GM19438 (cell line): ENCODE measurements at regions not wholly inside any gene's neighbourhood (a gene's known extent, or its start where the extent isn't known, plus 50 kb on each side); places are given as distances from the start of the nearest gene placed in this dataset.
"Not testable (repeated sequence)": the region's sequence is repeated elsewhere in the genome, so short reads cannot be mapped to it uniquely, and the experiment has no call there.

Experiments used
- ATAC-seq: cut with Tn5 transposase; IDR thresholded peaks from one replicate; pipeline ENCODE4 v1.9.1; 2021; ENCODE audit warnings: low read depth; ENCODE audit not compliant: unreplicated experiment

DNA sequence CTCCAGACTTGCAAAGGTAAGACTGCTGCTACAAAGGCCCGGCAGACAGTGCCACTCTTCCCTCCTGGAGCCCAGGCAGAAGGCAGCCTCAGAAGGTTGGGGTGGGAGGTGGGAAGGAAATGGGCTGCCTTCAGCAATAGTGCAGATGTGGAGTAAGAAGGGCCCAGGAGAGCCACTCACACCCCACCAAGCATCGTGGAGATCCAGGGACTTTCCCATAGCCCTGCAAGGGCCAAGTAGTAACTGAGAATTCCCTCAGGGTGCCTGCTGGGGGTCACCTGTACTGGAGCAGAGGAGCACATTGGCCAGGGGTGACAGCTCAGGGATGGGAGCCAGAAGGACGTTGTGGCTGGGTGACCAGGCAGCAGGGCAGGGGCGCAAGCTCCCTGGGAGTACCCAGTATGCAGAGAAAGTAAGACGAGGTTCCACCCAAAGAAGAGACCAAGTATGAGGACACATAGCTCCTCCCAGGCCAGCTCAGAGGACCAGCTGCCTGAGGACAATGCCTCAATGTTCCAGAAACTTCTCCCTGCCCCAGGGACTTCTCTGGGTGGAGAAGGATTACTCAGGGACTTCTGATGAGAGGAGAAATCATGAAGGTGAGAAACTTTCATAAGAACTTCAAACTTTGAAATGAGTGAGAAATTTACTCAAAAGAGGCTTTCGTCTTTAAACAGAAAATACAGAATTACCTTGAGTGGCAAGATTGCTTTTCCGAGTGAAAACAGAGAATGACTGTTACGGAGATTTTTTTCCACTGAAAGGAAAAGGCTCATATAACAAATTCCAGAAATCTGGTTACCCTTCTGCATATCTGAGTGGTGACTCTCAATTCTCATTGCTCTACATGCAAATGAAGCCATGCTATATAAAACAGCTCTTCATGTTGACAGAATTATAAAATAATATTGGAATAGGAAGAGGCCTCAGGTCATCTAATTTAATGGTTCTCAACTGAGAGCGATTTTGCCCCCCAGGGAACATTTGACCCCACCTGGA, 87.9 kb upstream of the TRIO start:
- ATAC-seq, result no peak

DNA sequence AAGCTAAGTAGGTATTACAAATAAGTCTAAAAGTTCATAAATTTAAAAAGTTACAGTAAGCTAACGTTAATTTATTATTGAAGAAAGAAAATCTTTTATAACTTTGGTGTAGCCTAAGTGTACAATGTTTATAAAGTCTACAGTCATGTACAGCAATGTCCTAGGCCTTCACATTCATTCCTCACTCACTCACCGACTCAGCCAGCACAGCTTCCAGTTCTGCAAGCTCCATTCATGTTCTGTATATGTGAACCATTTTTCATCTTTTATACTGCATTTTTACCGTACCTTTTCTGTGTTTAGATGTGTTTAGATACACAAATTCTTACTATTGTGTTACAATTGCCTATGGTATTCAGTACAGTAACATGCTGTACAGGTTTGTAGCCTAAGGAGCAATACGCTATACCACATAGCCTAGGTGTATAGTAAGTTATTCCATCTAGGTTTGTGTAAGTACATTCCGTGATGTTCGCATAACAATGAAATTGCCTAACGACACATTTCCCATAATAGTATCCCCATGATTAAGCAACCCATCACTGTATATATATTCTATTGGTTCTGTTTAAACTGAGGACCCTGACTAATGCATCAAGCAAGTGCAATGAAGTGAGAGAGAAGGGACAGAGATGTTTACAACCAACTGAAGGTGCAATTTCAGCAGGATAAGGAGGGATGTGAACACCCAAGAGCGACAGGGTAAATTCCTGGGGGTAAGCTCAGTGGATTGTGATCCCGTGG, 88.9 kb upstream of the TRIO start:
- no peak for ATAC-seq

DNA sequence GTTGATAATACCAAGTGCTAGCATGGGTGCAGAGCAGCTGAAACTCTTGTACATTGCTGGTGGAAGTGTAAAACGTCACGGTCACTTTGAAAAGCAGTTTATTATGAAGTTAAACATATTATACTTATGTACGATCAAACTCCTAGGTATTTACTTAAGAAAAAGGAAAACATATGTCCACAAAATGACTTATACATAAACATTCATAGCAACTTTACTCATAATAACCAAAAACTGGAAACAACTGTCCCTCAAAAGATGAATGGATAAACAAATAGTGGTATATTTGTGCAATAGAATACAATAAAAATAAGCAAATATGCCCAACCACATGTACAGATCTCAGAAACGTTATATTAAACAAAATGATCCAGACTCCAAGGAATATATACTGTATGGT, 92.3 kb upstream of the TRIO start:
- no peak for ATAC-seq

DNA sequence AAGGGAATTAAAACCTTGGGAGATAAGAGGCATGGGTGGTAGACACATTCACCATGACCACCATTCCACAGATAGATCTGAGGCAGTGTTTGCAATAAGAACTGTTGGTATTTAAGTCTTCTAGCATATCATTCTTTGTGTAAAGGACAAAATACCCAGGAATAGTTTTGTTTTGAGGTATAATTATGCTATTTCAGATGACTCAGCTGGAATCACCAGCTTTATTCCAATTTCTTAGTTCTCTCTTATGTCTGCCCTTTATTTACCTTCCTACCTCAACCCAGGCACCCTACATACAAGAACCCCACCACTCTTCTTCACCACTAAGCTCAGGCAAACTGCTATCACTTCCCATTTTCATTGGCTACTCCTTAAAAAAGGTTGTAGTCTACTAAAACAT, 94.7 kb upstream of the TRIO start:
- no peak for ATAC-seq

DNA sequence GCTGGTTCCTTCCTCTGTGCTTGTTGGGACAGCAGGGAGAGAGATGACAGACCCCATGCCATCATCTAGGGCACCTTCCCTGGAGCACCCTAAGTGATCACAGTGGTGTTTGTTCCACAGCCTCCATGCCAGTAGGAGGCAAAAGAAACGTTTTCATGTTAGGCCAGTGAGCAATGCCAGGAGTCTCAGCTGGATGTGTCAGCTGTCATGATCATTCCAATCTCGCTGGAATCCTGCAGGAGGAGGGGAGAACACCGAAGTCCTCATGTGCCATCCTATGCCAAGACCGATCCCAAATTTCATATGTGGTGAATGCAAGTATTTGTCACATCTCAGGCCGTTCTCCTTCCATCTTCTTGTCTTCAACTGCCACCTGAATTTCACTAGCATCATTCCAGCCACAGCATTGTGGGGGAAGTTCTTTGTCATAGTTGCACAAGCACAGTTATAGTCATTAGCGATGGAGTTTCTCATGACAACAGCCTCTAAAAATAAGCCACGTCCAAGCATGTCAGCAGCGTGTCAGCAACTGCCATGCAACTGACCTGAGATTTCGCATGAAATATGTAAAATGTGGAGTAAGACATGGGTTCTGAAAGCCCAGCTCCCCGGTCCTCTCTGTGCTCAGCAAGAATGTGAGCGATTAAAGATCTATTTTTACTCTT, 97.2 kb upstream of the DNAH5 start:
- no peak for ATAC-seq

DNA sequence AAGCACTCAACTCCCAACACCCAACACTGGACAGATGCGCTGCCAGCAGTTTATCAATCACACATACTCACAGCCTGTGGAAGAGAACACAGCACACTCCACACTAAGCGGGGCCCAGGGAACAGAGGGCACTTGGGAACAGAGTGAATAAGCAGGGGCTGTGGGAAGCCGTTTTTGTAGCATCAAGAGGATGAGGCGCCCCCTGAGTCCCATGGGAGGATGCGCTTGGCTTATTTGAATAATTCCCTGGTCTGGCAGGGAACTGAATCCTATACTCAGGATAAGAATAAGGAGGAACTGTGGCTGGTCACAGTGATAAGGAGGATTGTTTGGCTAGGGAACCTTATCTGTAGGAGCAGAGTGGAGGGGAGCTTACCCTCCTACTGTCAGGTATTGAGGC, 96.1 kb upstream of the DNAH5 start:
- ATAC-seq, result no peak

DNA sequence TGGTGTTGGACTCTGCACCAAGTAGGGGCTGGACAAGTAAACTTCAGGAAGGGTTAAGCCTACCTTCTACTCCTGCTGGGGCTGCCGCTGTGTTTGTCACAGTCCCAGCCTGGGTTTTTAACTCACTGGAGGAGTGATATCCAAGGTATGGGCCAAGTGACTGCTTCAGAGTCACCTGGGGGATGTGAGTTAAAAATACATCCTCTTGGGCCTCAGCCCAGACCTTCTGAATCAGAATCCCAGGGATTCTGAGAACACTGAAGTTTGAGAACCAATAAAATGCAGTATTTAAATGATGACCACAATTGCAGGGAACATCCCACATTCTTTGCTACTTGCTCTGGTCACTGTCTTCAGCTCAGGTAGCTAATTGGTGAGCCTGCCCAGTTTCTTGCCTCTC, 95.1 kb upstream of the DNAH5 start:
- ATAC-seq, result no peak

DNA sequence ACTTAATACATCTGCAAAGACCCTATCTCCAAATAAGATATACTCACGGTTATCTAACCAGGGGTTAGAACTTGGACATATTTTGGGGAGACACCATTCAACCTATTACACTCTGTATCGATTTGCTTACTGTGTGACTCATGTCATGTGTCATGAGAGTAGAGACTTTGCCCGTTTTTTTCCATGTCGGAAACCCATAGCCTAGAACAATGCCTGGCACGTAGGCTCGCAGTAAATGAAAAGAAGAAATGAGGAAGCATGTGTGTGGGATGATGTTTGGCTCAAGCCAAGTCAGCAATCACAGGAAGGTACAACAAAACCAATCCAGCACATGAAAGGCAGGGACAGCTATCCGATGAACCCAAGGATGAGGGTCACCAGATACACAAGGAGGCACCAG, 94.6 kb upstream of the DNAH5 start:
- ATAC-seq, result no peak

DNA sequence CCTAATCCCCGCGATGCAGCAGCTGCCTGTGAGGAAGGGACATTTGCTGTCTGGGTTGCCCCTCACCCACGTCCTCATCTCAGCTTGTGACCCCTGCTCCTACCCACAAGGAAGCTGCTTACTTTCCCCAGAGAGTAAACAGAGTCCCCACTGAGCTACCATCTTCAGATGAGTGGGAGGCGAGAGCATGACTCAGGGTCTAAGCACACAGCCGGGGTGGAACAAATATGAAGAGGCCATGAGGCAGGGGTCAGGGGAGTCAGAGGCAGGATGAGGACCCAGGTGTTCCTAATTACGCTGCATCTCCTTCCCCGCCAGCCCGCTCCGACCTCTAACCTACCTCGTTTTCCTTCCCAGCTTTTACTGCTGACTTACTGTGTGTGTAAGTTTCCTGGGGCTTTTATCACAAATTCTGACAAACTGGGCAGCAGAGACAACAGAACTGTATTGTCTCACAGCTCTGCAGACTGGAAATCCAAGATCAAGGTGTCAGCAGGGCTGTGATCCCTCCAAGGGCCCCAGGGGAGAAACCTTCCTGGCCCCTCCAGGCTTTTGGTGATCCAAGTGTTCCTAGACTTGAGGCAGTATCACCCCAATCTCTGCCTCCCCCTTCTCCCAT, 94.0 kb upstream of the DNAH5 start:
- ATAC-seq, result no peak

DNA sequence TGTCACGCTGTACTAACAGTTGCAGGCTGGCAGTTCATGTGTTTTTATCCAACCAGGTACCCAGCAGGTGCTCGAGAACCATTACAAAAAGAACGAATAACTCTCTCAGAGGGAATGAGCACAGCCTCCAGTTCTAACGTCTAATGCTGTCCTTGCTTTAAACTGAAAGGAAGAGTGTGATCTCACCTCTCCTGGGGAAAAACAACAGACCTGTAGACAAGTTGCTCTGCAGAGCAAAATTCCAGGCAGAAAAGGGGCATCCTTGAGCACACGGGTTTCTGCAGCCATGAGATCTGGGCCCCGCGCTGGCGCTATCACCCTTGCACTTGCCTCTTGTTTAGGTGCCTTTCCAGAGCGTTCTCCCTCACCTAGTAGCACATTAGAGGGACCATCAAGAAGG, 92.5 kb upstream of the DNAH5 start:
- ATAC-seq, result no peak

DNA sequence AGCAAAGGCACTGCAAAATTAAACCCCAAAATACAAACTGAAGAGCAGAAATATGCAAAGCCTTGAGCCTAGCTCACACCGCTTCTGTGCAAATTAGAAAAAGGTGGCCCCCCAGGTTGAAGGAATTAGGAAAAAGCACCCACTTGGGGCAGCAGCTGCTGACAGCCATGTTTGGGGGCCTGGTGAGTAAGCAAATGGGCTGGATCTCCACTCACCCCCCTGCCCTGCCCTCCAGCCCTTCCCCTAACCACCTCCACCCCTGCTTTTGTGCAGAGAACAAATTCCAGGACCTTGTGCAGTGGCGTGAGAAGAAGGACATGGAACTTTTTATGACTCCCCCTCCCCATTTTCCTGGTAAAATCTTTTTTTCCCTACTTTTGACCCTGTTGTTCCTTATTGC, 92.0 kb upstream of the DNAH5 start:
- ATAC-seq, result no peak

DNA sequence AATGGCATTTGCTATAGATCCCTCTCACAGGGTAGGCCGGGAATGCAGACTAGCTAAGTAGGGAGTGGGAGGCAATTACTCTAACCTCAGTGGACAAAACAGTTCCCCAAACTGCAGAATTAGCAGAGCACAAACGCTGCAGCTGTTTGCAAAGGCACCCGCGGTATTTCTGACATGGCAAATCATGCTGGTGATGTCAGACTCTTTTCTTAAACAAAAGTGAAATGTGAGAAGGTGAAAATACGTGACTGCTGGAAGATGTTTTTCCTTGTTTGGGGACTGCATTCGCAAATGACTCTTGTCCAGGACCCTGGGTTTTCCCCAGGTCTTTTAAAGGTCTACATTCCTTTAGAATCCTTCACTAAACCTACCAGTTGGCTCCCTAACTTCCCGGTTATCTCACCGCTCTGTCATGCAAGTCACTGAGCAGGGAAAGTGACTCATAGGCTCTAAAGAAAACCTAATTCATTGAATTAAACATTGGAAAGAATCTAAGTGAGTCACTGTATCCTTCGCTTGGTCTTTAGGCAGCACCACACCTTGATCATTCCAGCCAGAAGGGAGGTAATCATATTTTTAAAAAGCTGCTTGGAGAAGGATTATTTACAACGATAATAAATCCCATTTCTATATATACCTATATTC, 91.5 kb upstream of the DNAH5 start:
- ATAC-seq, result no peak

DNA sequence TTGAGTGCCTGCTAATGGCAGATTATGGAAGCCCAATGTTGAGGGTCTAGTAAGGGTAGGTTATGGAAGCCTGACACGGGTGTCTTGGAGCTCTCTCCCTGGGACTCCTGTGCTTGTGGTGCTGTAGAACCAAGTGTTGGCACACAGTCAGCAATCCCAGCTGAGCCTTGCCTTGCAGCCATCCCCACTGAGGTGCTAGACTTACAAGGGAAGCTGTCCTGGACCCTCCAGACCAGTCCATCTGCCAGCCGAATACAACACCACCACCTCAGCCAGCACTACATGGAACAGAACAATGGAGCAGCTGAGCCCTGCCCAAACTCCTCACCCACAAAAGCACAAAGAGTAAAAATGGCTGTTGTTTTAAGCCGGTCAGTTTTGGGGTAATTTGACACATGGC, 90.5 kb upstream of the DNAH5 start:
- ATAC-seq, result no peak

DNA sequence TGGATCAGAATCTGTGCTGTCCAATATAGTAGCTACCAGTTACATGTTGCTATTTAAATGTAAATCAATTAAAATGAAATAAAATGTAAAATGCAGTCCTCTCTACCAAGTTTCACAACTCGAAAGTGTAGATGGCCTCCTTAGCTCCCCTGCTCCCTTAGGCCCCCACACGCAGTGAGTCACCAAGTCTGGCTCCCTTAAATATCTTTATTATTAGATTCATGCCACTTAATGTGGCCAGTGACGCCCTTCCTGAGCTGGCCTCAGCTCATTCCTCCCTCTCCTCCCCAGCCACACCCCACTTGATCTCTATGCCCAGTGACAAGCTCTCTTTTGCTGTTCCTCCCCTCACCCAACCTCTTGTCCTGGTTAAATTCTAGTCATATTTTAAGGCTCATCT, 88.4 kb upstream of the DNAH5 start:
- ATAC-seq, result no peak

DNA sequence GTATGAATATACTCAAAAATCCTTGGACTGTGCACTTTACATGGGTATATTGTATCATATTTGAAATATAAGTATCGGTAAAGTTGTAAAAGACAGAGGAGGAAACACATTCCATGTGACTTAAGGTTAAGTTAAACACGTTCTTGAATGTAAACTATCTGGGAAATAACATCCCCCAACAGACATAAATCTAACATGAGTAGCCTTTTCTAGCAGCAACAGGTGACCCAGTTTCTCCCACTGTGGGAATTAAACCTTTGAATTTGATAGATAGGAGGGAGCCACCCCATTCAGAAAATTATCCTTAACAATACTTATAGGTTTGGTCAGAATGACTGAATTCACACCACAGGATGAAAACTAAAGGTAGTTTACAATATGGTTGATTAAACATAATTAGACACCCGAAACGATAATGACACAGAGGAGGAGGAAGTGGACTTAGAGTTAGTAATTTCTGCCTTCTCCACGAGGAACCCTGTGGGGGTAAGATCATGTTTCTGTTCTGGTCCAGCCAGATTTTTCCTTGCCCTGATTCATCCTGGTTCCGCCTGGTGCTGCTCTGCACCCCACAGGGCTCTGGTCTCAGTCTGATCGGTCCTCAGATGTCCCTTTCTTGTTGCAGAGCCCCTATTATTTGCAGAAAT, 84.6 kb upstream of the DNAH5 start:
- no peak for ATAC-seq

DNA sequence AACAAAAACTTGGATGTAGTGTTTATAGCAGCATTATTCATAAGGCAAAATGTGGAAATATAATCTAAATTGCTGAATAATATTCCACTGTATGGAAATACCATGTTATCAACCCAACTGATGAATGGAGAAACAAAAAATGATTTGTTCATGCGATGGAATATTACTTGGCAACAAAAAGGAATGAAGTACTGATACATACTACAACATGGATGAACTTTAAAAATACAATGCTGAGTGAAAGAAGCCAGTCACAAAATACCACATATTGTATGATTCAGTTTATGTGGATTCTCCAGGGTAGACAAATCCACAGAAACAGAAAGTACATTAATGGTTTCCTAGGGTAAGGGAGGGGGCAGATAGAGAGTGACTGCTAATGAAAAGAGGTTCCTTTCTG, 83.7 kb upstream of the DNAH5 start:
- ATAC-seq, result no peak

DNA sequence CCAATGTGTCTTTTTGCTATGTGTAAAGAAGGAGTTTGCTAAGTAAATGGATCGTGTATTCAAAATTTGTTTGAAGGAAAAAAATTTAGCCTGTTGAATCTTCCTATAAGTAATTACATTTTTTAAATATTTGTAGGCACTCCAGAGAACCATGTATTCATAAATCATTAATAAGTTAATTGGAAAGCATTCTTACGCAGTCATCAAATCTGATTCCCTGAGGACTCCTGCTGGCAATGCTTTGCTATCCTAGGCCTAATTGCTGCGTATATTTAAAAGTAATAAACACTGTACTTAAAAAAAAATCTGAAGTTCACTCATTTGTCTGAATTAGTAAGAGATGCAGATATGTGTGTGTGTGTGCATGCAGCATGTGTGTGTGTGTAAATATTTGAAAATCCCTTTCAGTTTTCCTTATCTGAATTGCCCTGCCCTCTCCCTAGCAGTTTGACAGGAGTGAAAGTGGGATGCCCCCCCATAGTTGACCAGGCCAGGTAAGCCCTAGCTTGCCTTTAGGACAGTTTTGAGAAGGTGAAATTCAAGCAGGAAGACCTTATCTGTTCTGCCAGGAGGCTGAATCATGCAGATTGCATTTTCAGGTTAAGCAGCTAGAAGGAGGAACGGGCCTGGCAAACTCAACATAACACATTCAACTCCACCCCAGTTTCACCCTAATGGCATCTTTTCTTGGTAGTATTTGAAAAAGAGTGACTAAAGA, 81.2 kb upstream of the DNAH5 start:
- no peak for ATAC-seq

DNA sequence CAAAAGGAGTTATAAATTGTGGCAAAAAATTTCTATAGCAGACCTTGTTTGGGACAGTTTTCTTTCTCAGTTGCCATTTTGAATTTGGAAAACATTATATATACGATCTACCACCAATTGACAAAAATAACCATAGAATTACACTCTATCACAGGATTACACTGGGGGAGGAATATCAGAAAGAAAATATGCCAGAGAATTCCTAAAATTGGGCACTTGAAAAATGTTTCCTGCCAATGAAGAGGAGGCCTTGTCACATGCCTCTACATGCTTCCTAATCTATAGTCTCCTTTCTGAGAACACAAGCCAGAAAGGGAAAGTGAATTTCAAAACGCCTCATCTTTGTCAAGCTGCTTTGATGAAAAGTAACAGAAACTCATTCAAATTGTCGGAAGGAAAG, 78.5 kb upstream of the DNAH5 start:
- no peak for ATAC-seq

DNA sequence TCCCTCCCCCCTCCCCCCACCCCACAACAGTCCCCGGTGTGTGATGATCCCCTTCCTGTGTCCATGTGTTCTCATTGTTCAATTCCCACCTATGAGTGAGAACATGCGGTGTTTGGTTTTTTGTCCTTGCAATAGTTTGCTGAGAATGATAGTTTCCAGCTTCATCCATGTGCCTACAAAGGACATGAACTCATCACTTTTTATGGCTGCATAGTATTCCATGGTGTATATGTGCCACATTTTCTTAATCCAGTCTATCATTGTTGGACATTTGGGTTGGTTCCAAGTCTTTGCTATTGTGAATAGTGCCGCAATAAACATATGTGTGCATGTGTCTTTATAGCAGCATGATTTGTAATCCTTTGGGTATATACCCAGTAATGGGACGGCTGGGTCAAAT, 76.5 kb upstream of the DNAH5 start:
- ATAC-seq, result not testable (repeated sequence)
